Mucosa of descending colon (tissue), 3 donors: ENCODE measurements at regions not wholly inside any gene's neighbourhood (a gene's known extent, or its start where the extent isn't known, plus 50 kb on each side); places are given as distances from the start of the nearest gene placed in this dataset.

Experiments
- ATAC-seq: fragments of 200-7000 bp; cut with Tn5 transposase; one replicate; pipeline ENCODE4 v1.9.1; 2020; ENCODE audit warnings: mild to moderate bottlenecking, moderate library complexity
- DNase-seq, 3 donors: peaks; one replicate each; pipeline ENCODE4 v3.0.0-alpha.2; 2020
- H3K36me3 ChIP-seq: fragments of 200-600 bp; one replicate; pipeline ENCODE4 v1.8.0; 2021; ENCODE audit warnings: low read depth, mild to moderate bottlenecking
- H3K4me1 ChIP-seq: fragments of 200-600 bp; one replicate; pipeline ENCODE4 v1.8.0; 2021; ENCODE audit warnings: low read depth, mild to moderate bottlenecking
- H3K4me3 ChIP-seq: fragments of 200-600 bp; one replicate; pipeline ENCODE4 v1.8.0; 2021; ENCODE audit warnings: mild to moderate bottlenecking
- H3K9me3 ChIP-seq: fragments of 200-600 bp; one replicate; pipeline ENCODE4 v1.8.0; 2021; ENCODE audit warnings: mild to moderate bottlenecking
- intact Hi-C, 2 donors: fragments of 100-400 bp; cut with DNase I in 1 of 2; cut with micrococcal nuclease in 1 of 2; formaldehyde crosslinking; loops; one replicate each; pipeline versions ENCODE4 v1.11.0 to v1.11.1; 2022; cut with DNase I, micrococcal nuclease
- TF ChIP-seq, protein P1 (sequence below): fragments of 200-600 bp; IDR thresholded peaks from one replicate; pipeline ENCODE4 v1.8.0; 2022; ENCODE audit warnings: antibody characterized with exemption, mild to moderate bottlenecking
- donor health status: DM: no; HTN: no; CAD: no; lungs with moderate emphysema.
- donor health status: DM: no; HTN: no; CAD: no.
- donor health status: DM: no; HTN: yes; CAD: no.

DNA sequence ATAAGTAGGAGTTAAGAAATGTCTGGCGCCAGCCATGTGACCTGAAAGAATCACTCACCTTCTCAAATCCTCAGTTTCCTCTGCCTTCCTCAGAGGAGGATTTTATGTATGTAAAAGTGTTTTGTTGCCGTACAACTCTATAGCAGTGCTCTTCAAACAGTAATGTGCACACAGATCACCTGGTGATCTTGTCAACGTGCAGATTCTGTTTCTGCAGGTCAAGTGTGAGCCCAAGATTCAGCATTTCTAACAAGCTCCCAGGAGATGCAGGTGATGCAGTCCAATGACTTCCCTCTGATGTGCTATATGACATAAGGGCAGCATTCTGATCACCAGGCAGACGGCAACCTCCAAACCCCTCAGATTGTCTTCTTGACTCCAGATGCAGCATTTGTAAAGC lies 83.7 kb downstream of the CDC7 start:
- peaks cover 10% of the 10 kb centered on the region for H3K4me1 ChIP-seq
- no peaks in the 10 kb centered on the region for H3K36me3 ChIP-seq
- TF ChIP-seq, protein P1, sequence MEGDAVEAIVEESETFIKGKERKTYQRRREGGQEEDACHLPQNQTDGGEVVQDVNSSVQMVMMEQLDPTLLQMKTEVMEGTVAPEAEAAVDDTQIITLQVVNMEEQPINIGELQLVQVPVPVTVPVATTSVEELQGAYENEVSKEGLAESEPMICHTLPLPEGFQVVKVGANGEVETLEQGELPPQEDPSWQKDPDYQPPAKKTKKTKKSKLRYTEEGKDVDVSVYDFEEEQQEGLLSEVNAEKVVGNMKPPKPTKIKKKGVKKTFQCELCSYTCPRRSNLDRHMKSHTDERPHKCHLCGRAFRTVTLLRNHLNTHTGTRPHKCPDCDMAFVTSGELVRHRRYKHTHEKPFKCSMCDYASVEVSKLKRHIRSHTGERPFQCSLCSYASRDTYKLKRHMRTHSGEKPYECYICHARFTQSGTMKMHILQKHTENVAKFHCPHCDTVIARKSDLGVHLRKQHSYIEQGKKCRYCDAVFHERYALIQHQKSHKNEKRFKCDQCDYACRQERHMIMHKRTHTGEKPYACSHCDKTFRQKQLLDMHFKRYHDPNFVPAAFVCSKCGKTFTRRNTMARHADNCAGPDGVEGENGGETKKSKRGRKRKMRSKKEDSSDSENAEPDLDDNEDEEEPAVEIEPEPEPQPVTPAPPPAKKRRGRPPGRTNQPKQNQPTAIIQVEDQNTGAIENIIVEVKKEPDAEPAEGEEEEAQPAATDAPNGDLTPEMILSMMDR = no peak
- no peak overlapping the region for H3K4me3 ChIP-seq
- DNase-seq (no peak), ATAC-seq (no peak)
- no peaks in the 10 kb centered on the region for H3K9me3 ChIP-seq
- intact Hi-C loops = no loop called here

DNA sequence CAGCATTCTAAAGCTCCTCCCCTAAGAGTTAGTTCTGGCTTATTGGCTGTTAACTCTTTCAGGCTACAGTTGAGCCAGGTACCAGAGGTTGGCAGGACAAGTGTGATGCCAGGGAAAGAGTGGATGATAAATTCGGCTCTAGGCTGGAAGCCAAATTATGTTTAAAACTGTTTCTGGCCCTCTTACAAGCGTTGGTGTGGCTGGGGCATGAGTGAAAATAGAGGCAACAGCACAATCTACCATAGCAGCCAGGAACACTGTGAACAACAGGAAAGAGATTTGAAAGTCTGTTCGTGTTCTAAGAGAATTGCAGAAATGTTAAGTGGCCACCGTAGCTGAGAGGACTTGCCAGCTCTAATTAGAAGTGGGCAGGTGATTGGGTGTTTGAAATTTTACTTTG lies 84.2 kb downstream of the CDC7 start:
- no peak for DNase-seq
- intact Hi-C loops = no loop called here
- no peaks in the 10 kb centered on the region for H3K9me3 ChIP-seq
- H3K36me3 ChIP-seq = no peaks in the 10 kb centered on the region
- no peak overlapping the region for H3K4me3 ChIP-seq
- TF ChIP-seq, protein P1 = no peak
- peaks cover 4% of the 10 kb centered on the region for H3K4me1 ChIP-seq
- ATAC-seq = no peak

DNA sequence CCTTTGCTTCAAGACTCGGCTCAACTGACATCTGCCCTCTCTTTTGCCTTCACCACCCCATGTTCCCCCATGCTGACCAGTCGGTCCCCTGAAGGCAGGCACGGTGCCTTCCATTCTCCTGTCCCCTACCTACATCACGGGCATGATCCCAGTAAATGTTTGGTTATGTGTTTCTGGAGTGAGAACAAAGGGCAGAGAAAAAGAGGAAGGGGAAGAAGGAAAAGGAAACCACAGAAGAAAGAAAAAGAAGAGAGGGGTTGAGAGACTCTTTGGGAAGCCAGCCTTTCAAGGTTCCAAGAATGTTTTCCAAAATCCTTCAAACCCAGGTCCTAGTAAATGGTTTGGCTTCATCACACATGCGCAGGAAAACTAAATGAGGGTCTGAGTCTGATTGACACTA lies 84.9 kb downstream of the CDC7 start:
- DNase-seq (no peak), ATAC-seq (no peak)
- Histone ChIP-seq H3K4me1 (no peaks in the 10 kb centered on the region), H3K9me3 (no peaks in the 10 kb centered on the region), H3K36me3 (no peaks in the 10 kb centered on the region), H3K4me3 (no peak overlapping the region)
- intact Hi-C loops = no loop called here
- TF ChIP-seq, protein P1 = no peak

DNA sequence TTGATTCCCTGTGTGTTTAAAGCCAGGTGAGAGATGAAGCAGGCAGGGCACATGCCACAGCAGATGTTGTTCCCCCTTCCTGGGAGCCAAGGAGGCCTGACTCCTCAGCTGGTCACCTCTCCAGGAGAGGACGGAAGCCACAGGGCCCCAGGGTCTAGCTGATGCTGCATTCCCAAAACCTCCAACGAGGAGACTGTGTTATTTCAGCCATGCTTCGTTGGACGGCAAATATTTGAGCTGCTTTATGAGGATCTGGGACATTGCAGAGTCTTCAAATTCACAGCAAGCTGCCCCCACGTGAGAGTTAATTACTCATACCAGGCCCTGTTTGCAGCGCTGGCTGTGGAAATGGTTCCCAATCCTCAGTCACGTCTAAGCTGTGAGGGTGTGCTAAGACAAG lies 85.3 kb downstream of the CDC7 start:
- ATAC-seq (no peak), DNase-seq (no peak)
- TF ChIP-seq, protein P1 = no peak

DNA sequence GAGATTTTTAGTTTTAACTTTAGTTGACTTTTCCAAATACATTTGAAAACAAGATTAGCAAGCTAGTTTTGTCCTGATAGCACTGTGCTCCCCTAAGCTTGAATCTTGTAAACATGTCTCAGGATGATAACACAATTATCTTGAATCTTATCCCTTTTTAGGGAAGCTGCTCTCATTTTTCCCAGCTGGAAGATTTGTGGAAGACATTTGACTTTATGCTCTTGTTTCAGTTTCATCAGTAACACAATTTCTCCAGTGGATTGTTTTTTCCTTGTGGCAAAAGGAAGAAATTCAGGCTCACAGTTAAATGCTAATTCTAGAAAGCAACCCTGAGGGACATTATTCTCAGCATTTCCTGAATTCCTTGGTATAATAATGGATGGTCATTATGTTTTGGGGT lies 88.8 kb downstream of the CDC7 start:
- Histone ChIP-seq H3K9me3 (no peaks in the 10 kb centered on the region), H3K36me3 (no peaks in the 10 kb centered on the region), H3K4me3 (no peak overlapping the region), H3K4me1 (no peaks in the 10 kb centered on the region)
- TF ChIP-seq, protein P1 = no peak
- ATAC-seq (no peak), DNase-seq (no peak)
- intact Hi-C loops = no loop called here

More for the DNA sequence above, 85.3 kb downstream of the CDC7 start:
- Histone ChIP-seq H3K4me1 (no peaks in the 10 kb centered on the region), H3K4me3 (no peak overlapping the region), H3K9me3 (no peaks in the 10 kb centered on the region), H3K36me3 (no peaks in the 10 kb centered on the region)
- intact Hi-C loops = no loop called here
